IMR-90 (cell line): ENCODE measurements at regions not wholly inside any gene's neighbourhood (a gene's known extent, or its start where the extent isn't known, plus 50 kb on each side); places are given as distances from the start of the nearest gene placed in this dataset.

Experiments used
- ATAC-seq: fragments of 200-7000 bp; cut with Tn5 transposase; 2 replicates; pipeline ENCODE4 v1.9.1; 2020; ENCODE audit warnings: low read depth, mild to moderate bottlenecking, moderate library complexity
- BruUV-seq: library from RNA; stranded (reverse); fragments of 400-500 nt; replicated peaks from 2 replicates; lab custom pipeline; 2021; lab: Mats Ljungman, UMichigan
- CTCF ChIA-PET: fragments of 300-600 bp; formaldehyde crosslinking; extraction: SDS; loops from one replicate; lab custom pipeline; 2021; ENCODE audit warnings: antibody characterized with exemption; lab: Yijun Ruan, JAX
- POLR2A ChIA-PET: fragments of 300-600 bp; sonication (Branson Sonifier 250); formaldehyde crosslinking; loops from one replicate; lab custom pipeline; 2022; ENCODE audit warnings: antibody characterized with exemption; ENCODE audit not compliant: unreplicated experiment; lab: Charles Lee
- DNase-seq: peaks from one replicate; pipeline ENCODE4 v3.0.0; 2013
- H2AFZ ChIP-seq: replicated peaks from 2 replicates; pipeline ENCODE3; 2013; ENCODE audit warnings: low read length, mild to moderate bottlenecking; ENCODE audit not compliant: poor library complexity
- H2AK5ac ChIP-seq: 2 replicates; pipeline ENCODE4 v1.6.1; 2013; ENCODE audit warnings: low read depth, low read length, inconsistent platforms
- H2AK9ac ChIP-seq: replicated peaks from 2 replicates; pipeline ENCODE3; 2013; ENCODE audit warnings: mild to moderate bottlenecking, low read depth, low read length, moderate library complexity; ENCODE audit not compliant: poor library complexity
- H2BK120ac ChIP-seq: 2 replicates; pipeline ENCODE4 v1.6.1; 2013; ENCODE audit warnings: low read depth, low read length, inconsistent platforms
- H2BK15ac ChIP-seq: 3 replicates; pipeline ENCODE4 v1.6.1; 2013; ENCODE audit warnings: low read depth, low read length, inconsistent platforms
- H2BK20ac ChIP-seq: 2 replicates; pipeline ENCODE4 v1.6.1; 2013; ENCODE audit warnings: low read depth, mild to moderate bottlenecking, inconsistent platforms, low read length, moderate library complexity
- H2BK5ac ChIP-seq: 2 replicates; pipeline ENCODE4 v1.6.1; 2013; ENCODE audit warnings: mild to moderate bottlenecking, low read depth, low read length, inconsistent platforms; ENCODE audit not compliant: poor library complexity, severe bottlenecking
- H3K14ac ChIP-seq: replicated peaks from 2 replicates; pipeline ENCODE4 v1.6.1; 2013; ENCODE audit warnings: low read depth, low read length, inconsistent platforms
- H3K18ac ChIP-seq: 2 replicates; pipeline ENCODE4 v1.6.1; 2013; ENCODE audit warnings: low read depth, low read length, control low read depth
- H3K23ac ChIP-seq: 2 replicates; pipeline ENCODE4 v1.6.1; 2013; ENCODE audit warnings: low read depth, low read length, inconsistent platforms
- H3K27ac ChIP-seq: 2 replicates; pipeline ENCODE4 v1.5.1; 2013; ENCODE audit warnings: mild to moderate bottlenecking, control low read depth, low read length; ENCODE audit not compliant: insufficient read depth
- H3K27me3 ChIP-seq: 2 replicates; pipeline ENCODE4 v1.6.1; 2013; ENCODE audit warnings: low read length; ENCODE audit not compliant: control insufficient read depth, insufficient read depth
- H3K36me3 ChIP-seq: 2 replicates; pipeline ENCODE4 v1.6.1; 2013; ENCODE audit warnings: low read length, mixed read lengths; ENCODE audit not compliant: control insufficient read depth, insufficient read depth
- H3K4ac ChIP-seq: 2 replicates; pipeline ENCODE4 v1.6.1; 2013; ENCODE audit warnings: low read depth, low read length, inconsistent platforms
- H3K4me1 ChIP-seq: 2 replicates; pipeline ENCODE4 v1.6.1; 2013; ENCODE audit warnings: low read length, mixed read lengths; ENCODE audit not compliant: control insufficient read depth, insufficient read depth
- H3K4me2 ChIP-seq: 2 replicates; pipeline ENCODE4 v1.6.1; 2013; ENCODE audit warnings: low read depth, mild to moderate bottlenecking, control low read depth, low read length, moderate library complexity
- H3K4me3 ChIP-seq: 2 replicates; pipeline ENCODE4 v1.5.1; 2013; ENCODE audit warnings: low read depth, mild to moderate bottlenecking, control low read depth, low read length, moderate library complexity; ENCODE audit not compliant: insufficient read depth
- H3K56ac ChIP-seq: 2 replicates; pipeline ENCODE4 v1.6.1; 2013; ENCODE audit warnings: low read length, inconsistent platforms; ENCODE audit not compliant: insufficient read depth; ENCODE audit errors: extremely low read depth
- H3K79me1 ChIP-seq, 2 experiments: 2 replicates each; pipeline ENCODE4 v1.6.1; 2013; ENCODE audit warnings: low read length in 2 of 2, inconsistent platforms in 1 of 2, low read depth in 1 of 2
- H3K9ac ChIP-seq: 2 replicates; pipeline ENCODE4 v1.6.1; 2013; ENCODE audit warnings: low read depth, low read length, control low read depth
- H3K9me1 ChIP-seq: 2 replicates; pipeline ENCODE4 v1.6.1; 2013; ENCODE audit warnings: low read length, inconsistent platforms; ENCODE audit not compliant: insufficient read depth
- H3K9me3 ChIP-seq: 2 replicates; pipeline ENCODE4 v1.6.1; 2013; ENCODE audit warnings: low read length; ENCODE audit not compliant: control insufficient read depth, insufficient read depth
- H4K20me1 ChIP-seq: 2 replicates; pipeline ENCODE4 v1.6.1; 2013; ENCODE audit warnings: low read length, inconsistent platforms; ENCODE audit not compliant: insufficient read depth
- H4K5ac ChIP-seq: 2 replicates; pipeline ENCODE4 v1.6.1; 2013; ENCODE audit warnings: mild to moderate bottlenecking, low read depth, low read length, control low read depth
- H4K8ac ChIP-seq, 2 experiments: 2 replicates each; pipeline ENCODE4 v1.6.1; 2013; ENCODE audit warnings: low read depth in 2 of 2, low read length in 2 of 2, control low read depth in 1 of 2, inconsistent platforms in 1 of 2
- H4K91ac ChIP-seq: 2 replicates; pipeline ENCODE4 v1.6.1; 2013; ENCODE audit warnings: low read depth, low read length, inconsistent platforms; ENCODE audit not compliant: insufficient read depth
- CEBPB ChIP-seq: IDR thresholded peaks from 2 replicates; pipeline ENCODE4 v1.6.1; 2012; ENCODE audit warnings: low read depth, low read length, improper control_type of control experiment
- MAFK ChIP-seq: IDR thresholded peaks from 2 replicates; pipeline ENCODE4 v1.6.1; 2012; ENCODE audit warnings: low read depth, low read length, improper control_type of control experiment
- MAZ ChIP-seq: IDR thresholded peaks from 2 replicates; pipeline ENCODE4 v1.6.1; 2012; ENCODE audit warnings: low read depth, mild to moderate bottlenecking, low read length, improper control_type of control experiment, moderate library complexity, borderline replicate concordance
- MXI1 ChIP-seq: IDR thresholded peaks from 2 replicates; pipeline ENCODE4 v1.6.1; 2012; ENCODE audit warnings: low read depth, mild to moderate bottlenecking, low read length, moderate library complexity, borderline replicate concordance
- RCOR1 ChIP-seq: IDR thresholded peaks from 2 replicates; pipeline ENCODE4 v1.6.1; 2012; ENCODE audit warnings: mild to moderate bottlenecking, low read length, improper control_type of control experiment; ENCODE audit not compliant: insufficient replicate concordance
- RFX5 ChIP-seq: IDR thresholded peaks from 2 replicates; pipeline ENCODE4 v1.8.0; 2012; ENCODE audit warnings: low read depth, mild to moderate bottlenecking, low read length, moderate library complexity
- SMC3 ChIP-seq: fragments of 150-350 bp; IDR thresholded peaks from 2 replicates; pipeline ENCODE4 v1.6.1; 2016; ENCODE audit warnings: low read depth, mild to moderate bottlenecking, antibody characterized with exemption, low read length, moderate library complexity
- WGBS, 2 experiments: methylation state at CpG; one replicate each; pipeline versions ENCODE4 v1.1.5 to v1.1.7; 2013; ENCODE audit warnings: missing lambda C conversion rate in 2 of 2; ENCODE audit not compliant: insufficient read length in 1 of 2; ENCODE audit errors: extremely low coverage in 2 of 2; 5-methylcytosine and 5-hydroxymethylcytosine counted together
- dilution Hi-C: fragments of 300-500 bp; cut with HindIII; formaldehyde crosslinking; loops from one replicate; pipeline ENCODE4 v1.14.3; 2018; ENCODE audit warnings: low sequenced_read_pairs; ENCODE audit not compliant: unreplicated experiment
- in situ Hi-C: fragments of 300-500 bp; cut with MboI; formaldehyde crosslinking; loops from 3 replicates; pipeline ENCODE4 v1.14.3; 2019; ENCODE audit warnings: low sequenced_read_pairs, inconsistent platforms, mixed read lengths
- intact Hi-C: fragments of 100-400 bp; cut with micrococcal nuclease; formaldehyde crosslinking; loops from 2 replicates; pipeline ENCODE4 v1.10.0; 2022
- TF ChIP-seq, protein P1 (sequence below): conservative IDR thresholded peaks from 2 replicates; pipeline ENCODE4 v1.5.1; 2012; ENCODE audit warnings: mild to moderate bottlenecking, low read depth, low read length, improper control_type of control experiment
- TF ChIP-seq, protein P2 (sequence below): fragments of 150-350 bp; IDR thresholded peaks from 2 replicates; pipeline ENCODE4 v1.6.1; 2017; ENCODE audit warnings: mild to moderate bottlenecking, antibody characterized with exemption, low read length, low read depth

DNA sequence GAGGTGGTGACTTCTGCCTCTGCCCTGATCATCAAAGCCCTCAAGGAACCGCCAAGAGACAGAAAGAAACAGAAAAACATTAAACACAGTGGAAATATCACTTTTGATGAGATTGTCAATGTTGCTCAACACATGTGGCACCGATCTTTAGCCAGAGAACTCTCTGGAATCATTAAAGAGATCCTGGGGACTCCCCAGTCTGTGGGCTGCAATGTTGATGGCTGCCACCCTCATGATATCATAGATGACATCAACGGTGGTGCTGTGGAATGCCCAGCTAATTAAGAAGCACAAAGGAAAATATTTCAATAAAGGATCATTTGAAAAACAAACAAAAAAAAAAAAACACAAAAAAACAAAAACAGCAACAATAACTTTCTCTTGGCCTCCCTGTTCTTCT is 59.5 kb upstream of the TOMM7 start:
- CTCF ChIA-PET, result interaction anchor here (0.7 to 1.2 kb wide), 2 partner anchors 12 to 15 kb away, joined by 3 to 8 read pairs; no protein-coding TSS in a partner anchor
- no peak for DNase-seq
- in situ Hi-C loops (no loop called here), intact Hi-C loops (loop anchor here (5.0 kb wide), 1 partner anchor 945 kb away; no protein-coding TSS in a partner anchor), dilution Hi-C loops (no loop called here)
- ATAC-seq, result no peak
- no peak overlapping the region for H3K27ac ChIP-seq
- H3K27me3 ChIP-seq, result no peaks in the 10 kb centered on the region
- no peak overlapping the region for H2AK5ac ChIP-seq
- H3K9me1 ChIP-seq, result peaks cover 3% of the 10 kb centered on the region; the same call in 1 of the 2 replicates
- H3K4me2 ChIP-seq, result no peak overlapping the region
- no peak overlapping the region for H2AK9ac ChIP-seq
- POLR2A ChIA-PET, result no interaction called here
- peaks cover 4% of the 10 kb centered on the region for H3K4me1 ChIP-seq
- no peak overlapping the region for H2BK120ac ChIP-seq
- no peak overlapping the region for H3K9ac ChIP-seq
- H2BK15ac ChIP-seq, result no peak overlapping the region
- WGBS, 2 experiments, result 100% methylated on average over 1 of the region's 3 CpGs; no CpG with 5 or more reads in 1 of the 2 experiments
- H3K18ac ChIP-seq, result no peak overlapping the region
- TF ChIP-seq SMC3, result no peak
- TF ChIP-seq, protein P1, sequence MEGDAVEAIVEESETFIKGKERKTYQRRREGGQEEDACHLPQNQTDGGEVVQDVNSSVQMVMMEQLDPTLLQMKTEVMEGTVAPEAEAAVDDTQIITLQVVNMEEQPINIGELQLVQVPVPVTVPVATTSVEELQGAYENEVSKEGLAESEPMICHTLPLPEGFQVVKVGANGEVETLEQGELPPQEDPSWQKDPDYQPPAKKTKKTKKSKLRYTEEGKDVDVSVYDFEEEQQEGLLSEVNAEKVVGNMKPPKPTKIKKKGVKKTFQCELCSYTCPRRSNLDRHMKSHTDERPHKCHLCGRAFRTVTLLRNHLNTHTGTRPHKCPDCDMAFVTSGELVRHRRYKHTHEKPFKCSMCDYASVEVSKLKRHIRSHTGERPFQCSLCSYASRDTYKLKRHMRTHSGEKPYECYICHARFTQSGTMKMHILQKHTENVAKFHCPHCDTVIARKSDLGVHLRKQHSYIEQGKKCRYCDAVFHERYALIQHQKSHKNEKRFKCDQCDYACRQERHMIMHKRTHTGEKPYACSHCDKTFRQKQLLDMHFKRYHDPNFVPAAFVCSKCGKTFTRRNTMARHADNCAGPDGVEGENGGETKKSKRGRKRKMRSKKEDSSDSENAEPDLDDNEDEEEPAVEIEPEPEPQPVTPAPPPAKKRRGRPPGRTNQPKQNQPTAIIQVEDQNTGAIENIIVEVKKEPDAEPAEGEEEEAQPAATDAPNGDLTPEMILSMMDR, result no peak
- no peak for TF ChIP-seq RFX5
- TF ChIP-seq RCOR1, result no peak
- no peak for TF ChIP-seq MAFK
- no peak for TF ChIP-seq MAZ
- TF ChIP-seq MXI1, result no peak
- TF ChIP-seq, protein P2, sequence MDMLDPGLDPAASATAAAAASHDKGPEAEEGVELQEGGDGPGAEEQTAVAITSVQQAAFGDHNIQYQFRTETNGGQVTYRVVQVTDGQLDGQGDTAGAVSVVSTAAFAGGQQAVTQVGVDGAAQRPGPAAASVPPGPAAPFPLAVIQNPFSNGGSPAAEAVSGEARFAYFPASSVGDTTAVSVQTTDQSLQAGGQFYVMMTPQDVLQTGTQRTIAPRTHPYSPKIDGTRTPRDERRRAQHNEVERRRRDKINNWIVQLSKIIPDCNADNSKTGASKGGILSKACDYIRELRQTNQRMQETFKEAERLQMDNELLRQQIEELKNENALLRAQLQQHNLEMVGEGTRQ, result no peak
- no peak for TF ChIP-seq CEBPB
- H4K5ac ChIP-seq, result no peak overlapping the region
- H3K79me1 ChIP-seq, result no peaks in the 10 kb centered on the region
- no peak overlapping the region for H4K91ac ChIP-seq
- H3K4me3 ChIP-seq, result no peak overlapping the region
- H3K9me3 ChIP-seq, result no peaks in the 10 kb centered on the region
- H3K14ac ChIP-seq, result no peak overlapping the region
- H2AFZ ChIP-seq, result no peak overlapping the region
- H3K4ac ChIP-seq, result no peak overlapping the region
- H3K56ac ChIP-seq, result no peak overlapping the region
- H4K8ac ChIP-seq, result no peak overlapping the region
- H3K23ac ChIP-seq, result no peak overlapping the region
- H2BK20ac ChIP-seq, result no peak overlapping the region
- no peak overlapping the region for H2BK5ac ChIP-seq
- no peaks in the 10 kb centered on the region for H4K20me1 ChIP-seq
- no peaks in the 10 kb centered on the region for H3K36me3 ChIP-seq
- BruUV-seq, result no TSS peak
